GM21360 (cell line): ENCODE measurements at regions not wholly inside any gene's neighbourhood (a gene's known extent, or its start where the extent isn't known, plus 50 kb on each side); places are given as distances from the start of the nearest gene placed in this dataset.

ENCODE experiments used
- ATAC-seq: cut with Tn5 transposase; IDR thresholded peaks from one replicate; pipeline ENCODE4 v1.9.1; 2021; ENCODE audit warnings: mild to moderate bottlenecking, moderate library complexity; ENCODE audit not compliant: unreplicated experiment

- ATAC-seq = no peak
Measured at GRCh38 chr6:132934496-132934895, 120.1 kb downstream of the RPS12 start.

GRCh38 chr6:132936646-132937045 is 122.3 kb downstream of the RPS12 start:
- no peak for ATAC-seq

- ATAC-seq = no peak
Measured at GRCh38 chr6:132937466-132937906, 123.1 kb downstream of the RPS12 start.

- no peak for ATAC-seq
Measured at GRCh38 chr6:132948889-132949288, 134.5 kb downstream of the RPS12 start.

GRCh38 chr6:132950566-132950965 is 136.2 kb downstream of the RPS12 start:
- no peak for ATAC-seq

GRCh38 chr6:132952031-132952867 is 137.9 kb downstream of the RPS12 start:
- ATAC-seq = no peak

- no peak for ATAC-seq
Measured at GRCh38 chr6:132952986-132953385, 138.6 kb downstream of the RPS12 start.

- no peak for ATAC-seq
Measured at GRCh38 chr6:132954222-132954621, 139.9 kb downstream of the RPS12 start.

GRCh38 chr6:132954936-132955335 is 140.6 kb downstream of the RPS12 start:
- ATAC-seq = no peak

- no peak for ATAC-seq
Measured at GRCh38 chr6:132959639-132960326, 145.4 kb downstream of the RPS12 start.

- ATAC-seq = no peak
Measured at GRCh38 chr6:132960720-132961119, 146.4 kb downstream of the RPS12 start.

- no peak for ATAC-seq
Measured at GRCh38 chr6:132961122-132961521, 146.8 kb downstream of the RPS12 start.

GRCh38 chr6:132961610-132962009 is 147.2 kb downstream of the RPS12 start:
- no peak for ATAC-seq

- no peak for ATAC-seq
Measured at GRCh38 chr6:132962936-132963868, 148.8 kb downstream of the RPS12 start.

- ATAC-seq = peak; percentile 47
Measured at GRCh38 chr6:132964101-132964867, 149.9 kb downstream of the RPS12 start.

GRCh38 chr6:132964868-132965382 is 150.6 kb downstream of the RPS12 start:
- ATAC-seq = no peak

GRCh38 chr6:132967871-132968270 is 153.5 kb downstream of the RPS12 start:
- ATAC-seq = no peak

GRCh38 chr6:132968419-132968950 is 154.1 kb downstream of the RPS12 start:
- no peak for ATAC-seq

- ATAC-seq = no peak
Measured at GRCh38 chr6:132969196-132969595, 154.8 kb downstream of the RPS12 start.

GRCh38 chr6:132971676-132972075 is 157.3 kb downstream of the RPS12 start:
- ATAC-seq = no peak
